HFFc6 (cell line): ENCODE measurements at regions not wholly inside any gene's neighbourhood (a gene's known extent, or its start where the extent isn't known, plus 50 kb on each side); places are given as distances from the start of the nearest gene placed in this dataset.

Source experiments
- DNase-seq: peaks from one replicate; pipeline ENCODE4 v3.0.0-alpha.2; 2018
- H3K27ac Mint-ChIP-seq: 2 replicates; pipeline ENCODE4 v1.8.0; 2020; ENCODE audit warnings: mild to moderate bottlenecking, mixed read lengths
- H3K27me3 Mint-ChIP-seq: 2 replicates; pipeline ENCODE4 v1.8.0; 2021; ENCODE audit warnings: mild to moderate bottlenecking, moderate library complexity, mixed read lengths; ENCODE audit not compliant: insufficient read depth
- H3K36me3 Mint-ChIP-seq: 2 replicates; pipeline ENCODE4 v1.8.0; 2021; ENCODE audit warnings: low read depth, mixed read lengths
- H3K4me1 Mint-ChIP-seq: 2 replicates; pipeline ENCODE4 v1.8.0; 2020; ENCODE audit warnings: low read depth, mixed read lengths
- H3K4me3 Mint-ChIP-seq: 2 replicates; pipeline ENCODE4 v1.8.0; 2020; ENCODE audit warnings: mild to moderate bottlenecking, moderate library complexity, mixed read lengths
- H3K9me3 Mint-ChIP-seq: 2 replicates; pipeline ENCODE4 v1.8.0; 2020; ENCODE audit warnings: mild to moderate bottlenecking, mixed read lengths
- CTCF ChIP-seq: fragments of 200-600 bp; sonication (generic); IDR thresholded peaks from 2 replicates; pipeline ENCODE4 v1.5.0; 2021; ENCODE audit warnings: antibody characterized with exemption, mild to moderate bottlenecking

GRCh38 chr2:16175247-16175825 is 235.0 kb downstream of the MYCN start:
- no peak overlapping the region for H3K4me3 Mint-ChIP-seq
- no peaks in the 10 kb centered on the region for H3K36me3 Mint-ChIP-seq
- DNase-seq, result no peak
- no peak for TF ChIP-seq CTCF
- no peaks in the 10 kb centered on the region for H3K27me3 Mint-ChIP-seq
- H3K4me1 Mint-ChIP-seq, result no peaks in the 10 kb centered on the region
- H3K9me3 Mint-ChIP-seq, result peaks cover 27% of the 10 kb centered on the region
- no peak overlapping the region for H3K27ac Mint-ChIP-seq

GRCh38 chr2:16174693-16175045 is 234.3 kb downstream of the MYCN start:
- no peak for DNase-seq
- TF ChIP-seq CTCF, result no peak
- Mint-ChIP-seq H3K36me3 (no peaks in the 10 kb centered on the region), H3K27me3 (no peaks in the 10 kb centered on the region), H3K4me1 (no peaks in the 10 kb centered on the region), H3K27ac (no peak overlapping the region), H3K9me3 (peaks cover 21% of the 10 kb centered on the region), H3K4me3 (no peak overlapping the region)

- TF ChIP-seq CTCF, result no peak
- no peaks in the 10 kb centered on the region for H3K4me1 Mint-ChIP-seq
- no peaks in the 10 kb centered on the region for H3K27me3 Mint-ChIP-seq
- no peaks in the 10 kb centered on the region for H3K36me3 Mint-ChIP-seq
- no peak overlapping the region for H3K27ac Mint-ChIP-seq
- peaks cover 17% of the 10 kb centered on the region for H3K9me3 Mint-ChIP-seq
- H3K4me3 Mint-ChIP-seq, result no peak overlapping the region
- DNase-seq, result no peak
Observed at GRCh38 chr2:16173893-16174692, 233.7 kb downstream of the MYCN start.

- TF ChIP-seq CTCF, result no peak
- no peaks in the 10 kb centered on the region for H3K4me1 Mint-ChIP-seq
- peaks cover 2% of the 10 kb centered on the region; the same call in 1 of the 2 replicates for H3K27me3 Mint-ChIP-seq
- DNase-seq, result no peak
- no peak overlapping the region for H3K27ac Mint-ChIP-seq
- H3K4me3 Mint-ChIP-seq, result no peak overlapping the region
- H3K36me3 Mint-ChIP-seq, result no peaks in the 10 kb centered on the region
- H3K9me3 Mint-ChIP-seq, result peaks cover 31% of the 10 kb centered on the region
Observed at GRCh38 chr2:16172324-16173175, 232.2 kb downstream of the MYCN start.

GRCh38 chr2:16171425-16171920 is 231.1 kb downstream of the MYCN start:
- DNase-seq, result no peak
- peaks cover 2% of the 10 kb centered on the region; the same call in 1 of the 2 replicates for H3K27me3 Mint-ChIP-seq
- no peak overlapping the region for H3K4me3 Mint-ChIP-seq
- H3K36me3 Mint-ChIP-seq, result no peaks in the 10 kb centered on the region
- TF ChIP-seq CTCF, result no peak
- no peaks in the 10 kb centered on the region for H3K4me1 Mint-ChIP-seq
- peaks cover 42% of the 10 kb centered on the region for H3K9me3 Mint-ChIP-seq
- H3K27ac Mint-ChIP-seq, result no peak overlapping the region
